Fibroblast of pulmonary artery (primary cell): ENCODE measurements at regions not wholly inside any gene's neighbourhood (a gene's known extent, or its start where the extent isn't known, plus 50 kb on each side); places are given as distances from the start of the nearest gene placed in this dataset.

Experiments used
- DNase-seq: peaks from one replicate; pipeline ENCODE4 v3.0.0-alpha.2; 2010; ENCODE audit warnings: low read depth
- H3K4me3 ChIP-seq: replicated peaks from 2 replicates; pipeline ENCODE4 v1.5.1; 2011; ENCODE audit warnings: low read depth, mild to moderate bottlenecking, control low read depth, low read length, moderate library complexity
- CTCF ChIP-seq: IDR thresholded peaks from 2 replicates; pipeline ENCODE4 v1.5.1; 2011; ENCODE audit warnings: mild to moderate bottlenecking, control low read depth, low read length, inconsistent platforms; ENCODE audit errors: missing control alignments

GRCh38 chr4:173924561-173924960 lies 358.9 kb downstream of the FBXO8 start:
- TF ChIP-seq CTCF, result no peak
- H3K4me3 ChIP-seq, result no peak overlapping the region
- peak; percentile 18 for DNase-seq

GRCh38 chr4:173919861-173920260 lies 363.6 kb downstream of the FBXO8 start:
- TF ChIP-seq CTCF, result no peak

GRCh38 chr4:173919196-173919595 lies 364.3 kb downstream of the FBXO8 start:
- TF ChIP-seq CTCF, result no peak
- peak; percentile 17 for DNase-seq
- no peak overlapping the region for H3K4me3 ChIP-seq

More at GRCh38 chr4:173919861-173920260, 363.6 kb downstream of the FBXO8 start:
- DNase-seq, result no peak
- H3K4me3 ChIP-seq, result no peak overlapping the region

GRCh38 chr4:173917255-173917960 lies 366.1 kb downstream of the FBXO8 start:
- TF ChIP-seq CTCF, result no peak
- no peak overlapping the region for H3K4me3 ChIP-seq
- DNase-seq, result peak; percentile 76

- no peak for TF ChIP-seq CTCF
These were observed 370.0 kb downstream of the FBXO8 start for GRCh38 chr4:173913496-173913895.

GRCh38 chr4:173912384-173912783 lies 371.1 kb downstream of the FBXO8 start:
- no peak overlapping the region for H3K4me3 ChIP-seq
- TF ChIP-seq CTCF, result no peak
- DNase-seq, result no peak

More at GRCh38 chr4:173913496-173913895, 370.0 kb downstream of the FBXO8 start:
- no peak overlapping the region for H3K4me3 ChIP-seq
- DNase-seq, result no peak

GRCh38 chr4:173910891-173911290 lies 372.6 kb downstream of the FBXO8 start:
- no peak overlapping the region for H3K4me3 ChIP-seq
- TF ChIP-seq CTCF, result no peak
- DNase-seq, result no peak
